Embryonic facial prominence (tissue), 1 donor: ENCODE measurements at regions not wholly inside any gene's neighbourhood (a gene's known extent, or its start where the extent isn't known, plus 50 kb on each side); places are given as distances from the start of the nearest gene placed in this dataset.

Experiments
- DNase-seq: peaks from one replicate; pipeline ENCODE4 v3.0.0-alpha.2; 2016; ENCODE audit errors: extremely low spot score

- peak; percentile 16 for DNase-seq
These were observed 306.9 kb upstream of the NT5C1B start for GRCh38 chr2:18896125-18896764.

GRCh38 chr2:18891600-18892345 is 302.4 kb upstream of the NT5C1B start:
- DNase-seq, result no peak

GRCh38 chr2:18889565-18890332 is 300.4 kb upstream of the NT5C1B start:
- DNase-seq, result no peak

- DNase-seq, result no peak
These were observed 296.1 kb upstream of the NT5C1B start for GRCh38 chr2:18885457-18885856.

GRCh38 chr2:18883616-18884456 is 294.5 kb upstream of the NT5C1B start:
- DNase-seq, result no peak

GRCh38 chr2:18871430-18871829 is 282.1 kb upstream of the NT5C1B start:
- no peak for DNase-seq

- no peak for DNase-seq
These were observed 280.9 kb upstream of the NT5C1B start for GRCh38 chr2:18870307-18870706.

- DNase-seq, result no peak
These were observed 272.6 kb upstream of the NT5C1B start for GRCh38 chr2:18861951-18862350.

- no peak for DNase-seq
These were observed 270.8 kb upstream of the NT5C1B start for GRCh38 chr2:18860179-18860578.

- no peak for DNase-seq
These were observed 267.4 kb upstream of the NT5C1B start for GRCh38 chr2:18856765-18857164.

GRCh38 chr2:18855027-18855426 is 265.7 kb upstream of the NT5C1B start:
- DNase-seq, result no peak

- DNase-seq, result no peak
These were observed 260.6 kb upstream of the NT5C1B start for GRCh38 chr2:18849841-18850578.

- DNase-seq, result no peak
These were observed 259.3 kb upstream of the NT5C1B start for GRCh38 chr2:18848646-18849045.

- no peak for DNase-seq
These were observed 256.6 kb upstream of the NT5C1B start for GRCh38 chr2:18845854-18846445.

GRCh38 chr2:18842836-18843235 is 253.5 kb upstream of the NT5C1B start:
- no peak for DNase-seq

GRCh38 chr2:18841248-18842150 is 252.1 kb upstream of the NT5C1B start:
- DNase-seq, result no peak

GRCh38 chr2:18837240-18837639 is 247.9 kb upstream of the NT5C1B start:
- DNase-seq, result no peak

GRCh38 chr2:18836436-18836835 is 247.1 kb upstream of the NT5C1B start:
- DNase-seq, result no peak

GRCh38 chr2:18835787-18836186 is 246.4 kb upstream of the NT5C1B start:
- no peak for DNase-seq

GRCh38 chr2:18834341-18834740 is 245.0 kb upstream of the NT5C1B start:
- no peak for DNase-seq
